ENCODE measurements at regions not wholly inside any gene's neighbourhood (a gene's known extent, or its start where the extent isn't known, plus 50 kb on each side); places are given as distances from the start of the nearest gene placed in this dataset.

- TF ChIP-seq SETDB1 (IDR thresholded peaks at IDR 0.05; ENCODE audit: insufficient read length, low read length), result no peak
- no peak for TF ChIP-seq BCL11A (tag by site-specific recombination; IDR thresholded peaks at IDR 0.05; ENCODE audit: low read depth)
- TF ChIP-seq CTCF (tag by site-specific recombination; IDR thresholded peaks at IDR 0.05), result no peak
- TF ChIP-seq ZNF292 (tag by site-specific recombination; IDR thresholded peaks at IDR 0.05; ENCODE audit: borderline replicate concordance, low read depth), result no peak
- no peak for TF ChIP-seq ZNF501 (tag by site-specific recombination; IDR thresholded peaks at IDR 0.05)
- no peak for TF ChIP-seq ZNF24 (tag by site-specific recombination; IDR thresholded peaks at IDR 0.05)
- no peak for TF ChIP-seq ZNF362 (tag by site-specific recombination; IDR thresholded peaks at IDR 0.05)
- no peak for TF ChIP-seq ZBTB1 (tag by site-specific recombination; IDR thresholded peaks at IDR 0.05)
- TF ChIP-seq ELK4 (IDR thresholded peaks at IDR 0.05; ENCODE audit: borderline replicate concordance, low read depth, low read length), result no peak
- no peak for TF ChIP-seq ZBTB26 (tag by site-specific recombination; optimal IDR thresholded peaks at IDR 0.05)
- no peak for TF ChIP-seq ZBTB44 (tag by site-specific recombination; IDR thresholded peaks at IDR 0.05)
Measured at GRCh38 chr19:27905074-27905473, 1307.9 kb downstream of the UQCRFS1 start.
